HepG2 (cell line): ENCODE measurements at regions not wholly inside any gene's neighbourhood (a gene's known extent, or its start where the extent isn't known, plus 50 kb on each side); places are given as distances from the start of the nearest gene placed in this dataset.

Experiments used
- ATAC-seq: fragments of 200-7000 bp; cut with Tn5 transposase; 3 replicates; pipeline ENCODE4 v1.9.1; 2020; ENCODE audit warnings: mild to moderate bottlenecking, moderate library complexity
- BruUV-seq: library from RNA; stranded (reverse); fragments of 400-500 nt; replicated peaks from 2 replicates; lab custom pipeline; 2021; lab: Mats Ljungman, UMichigan
- CTCF ChIA-PET: fragments of 300-600 bp; formaldehyde crosslinking; extraction: SDS; loops from one replicate; lab custom pipeline; 2021; ENCODE audit warnings: low total read pairs, inconsistent platforms, low intra/inter-chr PET ratio; lab: Yijun Ruan, JAX
- POLR2A ChIA-PET: fragments of 350-600 bp; sonication (Branson Sonifier 250); formaldehyde crosslinking; loops from one replicate; lab custom pipeline; 2020; ENCODE audit warnings: antibody characterized with exemption, inconsistent platforms; lab: Yijun Ruan, JAX
- DNase-seq: peaks from one replicate; pipeline ENCODE4 v3.0.0-alpha.2; 2015; ENCODE audit warnings: low spot score
- FAIRE-seq: peaks from 3 replicates; lab custom pipeline; 2011; peaks lifted over from hg19 to GRCh38; lab: Jason Lieb, UNC
- H2AFZ ChIP-seq: one replicate; pipeline ENCODE4 v1.6.1; 2011; ENCODE audit warnings: low read length, inconsistent platforms
- H3K27ac ChIP-seq: fragments of 300-600 bp; 3 replicates; pipeline ENCODE4 v1.8.0; 2011; ENCODE audit warnings: mixed run types, mild to moderate bottlenecking, mixed read lengths, low read length, inconsistent platforms; ENCODE audit not compliant: insufficient read depth; ENCODE audit errors: extremely low read length
- H3K27me3 ChIP-seq, 2 experiments: fragments of 200-600 bp in 1 of 2; 2 replicates in 1 of 2; 3 replicates in 1 of 2; pipeline versions ENCODE4 v1.6.0 to v1.8.0; 2011; ENCODE audit warnings: low read length in 2 of 2, mild to moderate bottlenecking in 2 of 2, moderate library complexity in 2 of 2, inconsistent platforms in 1 of 2; ENCODE audit not compliant: insufficient read depth in 2 of 2, control insufficient read depth in 1 of 2
- H3K36me3 ChIP-seq, 2 experiments: fragments of 200-600 bp in 1 of 2; replicated peaks in 1 of 2; 2 replicates in 1 of 2; 3 replicates in 1 of 2; pipeline versions ENCODE4 v1.5.1 to v1.8.0; 2011; ENCODE audit warnings: low read length in 2 of 2, inconsistent platforms in 1 of 2; ENCODE audit not compliant: insufficient read depth in 2 of 2, control insufficient read depth in 1 of 2
- H3K4me1 ChIP-seq: 2 replicates; pipeline ENCODE4 v1.5.1; 2012; ENCODE audit warnings: low read length, inconsistent platforms; ENCODE audit not compliant: insufficient read depth
- H3K4me2 ChIP-seq: 2 replicates; pipeline ENCODE4 v1.6.0; 2011; ENCODE audit warnings: low read depth, low read length, inconsistent platforms
- H3K4me3 ChIP-seq, 3 experiments: fragments of 200-600 bp in 1 of 3; sonication (generic), shearing (Covaris generic) in 1 of 3; replicated peaks in 1 of 3; 2 replicates each; pipeline ENCODE4 v1.5.1; 2011 to 2016; ENCODE audit warnings: low read length in 3 of 3, inconsistent platforms in 2 of 3, low read depth in 2 of 3, mild to moderate bottlenecking in 2 of 3, control low read depth in 1 of 3, mixed read lengths in 1 of 3; ENCODE audit not compliant: insufficient read depth in 1 of 3
- H3K79me2 ChIP-seq: one replicate; pipeline ENCODE4 v1.6.1; 2011; ENCODE audit warnings: low read length, inconsistent platforms; ENCODE audit not compliant: insufficient read depth
- H3K9ac ChIP-seq: 2 replicates; pipeline ENCODE4 v1.6.0; 2011; ENCODE audit warnings: mild to moderate bottlenecking, low read depth, low read length, inconsistent platforms; ENCODE audit not compliant: insufficient read depth
- H3K9me3 ChIP-seq: 2 replicates; pipeline ENCODE4 v1.5.1; 2012; ENCODE audit warnings: mild to moderate bottlenecking, low read length
- H4K20me1 ChIP-seq: 2 replicates; pipeline ENCODE4 v1.6.0; 2011; ENCODE audit warnings: inconsistent platforms, mild to moderate bottlenecking, low read length, moderate library complexity; ENCODE audit not compliant: insufficient read depth
- ATRX ChIP-seq: sonication (generic); formaldehyde crosslinking; IDR thresholded peaks from 2 replicates; pipeline ENCODE4 v1.4.0; 2020; ENCODE audit warnings: missing genetic modification reagents, borderline replicate concordance
- CBFB ChIP-seq: sonication (generic); formaldehyde crosslinking; IDR thresholded peaks from 2 replicates; pipeline ENCODE4 v1.4.0; 2020; ENCODE audit warnings: missing genetic modification reagents
- YEATS2 ChIP-seq: sonication (generic); formaldehyde crosslinking; IDR thresholded peaks from 2 replicates; pipeline ENCODE4 v1.4.0; 2020; ENCODE audit warnings: missing genetic modification reagents, borderline replicate concordance
- ZFP41 ChIP-seq: sonication (generic); formaldehyde crosslinking; IDR thresholded peaks from 2 replicates; pipeline ENCODE4 v1.4.0; 2020; ENCODE audit warnings: mild to moderate bottlenecking, missing genetic modification reagents, borderline replicate concordance
- ZFP90 ChIP-seq: sonication (generic); formaldehyde crosslinking; IDR thresholded peaks from 2 replicates; pipeline ENCODE4 v1.8.0; 2022; ENCODE audit warnings: missing genetic modification reagents, mild to moderate bottlenecking, inconsistent platforms, borderline replicate concordance
- ZNF644 ChIP-seq: IDR thresholded peaks from 2 replicates; pipeline ENCODE4 v1.6.1; 2016; ENCODE audit warnings: low read depth
- WGBS: methylation state at CpG from one replicate; pipeline ENCODE4 v1.1.6; 2017; ENCODE audit warnings: low lambda C conversion rate; 5-methylcytosine and 5-hydroxymethylcytosine counted together
- in situ Hi-C: cut with HindIII; loops from 2 replicates; pipeline ENCODE4 v1.10.0; 2017; ENCODE audit warnings: low pct_unique_long_range_greater_than_20kb; ENCODE audit not compliant: extremely low pct_ligation_motif_present
- intact Hi-C: fragments of 100-400 bp; cut with micrococcal nuclease; formaldehyde crosslinking; loops from one replicate; pipeline ENCODE4 v1.10.0; 2022; ENCODE audit not compliant: unreplicated experiment
- TF ChIP-seq, protein P1 (sequence below): sonication (generic); IDR thresholded peaks from 2 replicates; pipeline ENCODE4 v1.6.1; 2016; ENCODE audit warnings: low read depth, borderline replicate concordance
- TF ChIP-seq, protein P2 (sequence below): sonication (generic); formaldehyde crosslinking; IDR thresholded peaks from 2 replicates; pipeline ENCODE4 v1.5.0; 2020; ENCODE audit warnings: missing genetic modification reagents, mild to moderate bottlenecking, borderline replicate concordance
- TF ChIP-seq, protein P3 (sequence below): conservative IDR thresholded peaks from 2 replicates; pipeline ENCODE4 v1.6.1; 2018; ENCODE audit warnings: missing genetic modification reagents
- TF ChIP-seq, protein P4 (sequence below): sonication (generic); formaldehyde crosslinking; IDR thresholded peaks from 2 replicates; pipeline ENCODE4 v1.8.1; 2022; ENCODE audit warnings: mild to moderate bottlenecking, missing genetic modification reagents

DNA sequence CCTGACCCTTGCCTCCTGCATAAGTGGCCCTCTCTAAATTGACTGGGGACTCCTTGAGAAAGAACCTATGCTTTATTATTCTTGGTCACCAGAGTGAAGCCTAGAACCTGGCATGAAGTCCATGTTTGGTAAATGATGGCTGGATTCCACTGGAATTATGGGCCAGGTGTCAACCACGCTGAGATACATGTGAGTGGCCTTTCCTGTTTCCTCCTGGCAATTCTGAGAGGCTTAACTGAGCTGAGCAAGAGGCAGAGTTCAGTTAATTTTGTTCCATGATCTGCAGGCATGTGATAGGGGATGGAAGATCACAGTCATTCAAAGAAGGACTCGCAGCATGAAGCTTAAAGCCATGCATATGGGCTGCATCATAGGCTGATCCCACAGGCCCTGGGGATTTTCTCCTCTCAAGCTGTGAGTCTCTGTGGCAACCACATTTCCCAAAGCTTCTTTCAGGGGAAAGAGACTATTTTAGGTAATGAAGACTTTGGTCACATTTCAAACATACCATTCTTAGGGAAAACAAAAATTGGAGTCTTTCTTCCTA lies 69.4 kb upstream of the CLNK start:
- WGBS = 0% methylated on average over 2 of the region's 2 CpGs
- Histone ChIP-seq H3K9me3 (no peaks in the 10 kb centered on the region), H3K36me3 (no peaks in the 10 kb centered on the region), H2AFZ (no peak overlapping the region), H3K4me2 (no peak overlapping the region), H3K79me2 (no peaks in the 10 kb centered on the region), H3K9ac (no peak overlapping the region), H3K27ac (no peak overlapping the region), H4K20me1 (no peaks in the 10 kb centered on the region), H3K27me3 (no peaks in the 10 kb centered on the region), H3K4me1 (no peaks in the 10 kb centered on the region), H3K4me3 (no peak overlapping the region)
- TF ChIP-seq, protein P1, sequence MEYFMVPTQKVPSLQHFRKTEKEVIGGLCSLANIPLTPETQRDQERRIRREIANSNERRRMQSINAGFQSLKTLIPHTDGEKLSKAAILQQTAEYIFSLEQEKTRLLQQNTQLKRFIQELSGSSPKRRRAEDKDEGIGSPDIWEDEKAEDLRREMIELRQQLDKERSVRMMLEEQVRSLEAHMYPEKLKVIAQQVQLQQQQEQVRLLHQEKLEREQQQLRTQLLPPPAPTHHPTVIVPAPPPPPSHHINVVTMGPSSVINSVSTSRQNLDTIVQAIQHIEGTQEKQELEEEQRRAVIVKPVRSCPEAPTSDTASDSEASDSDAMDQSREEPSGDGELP = no peak
- TF ChIP-seq YEATS2 (CRISPR knock-in tag) (no peak), ATRX (no peak), CBFB (CRISPR knock-in tag) (no peak), ZNF644 (CRISPR knock-in tag) (no peak), ZFP90 (CRISPR knock-in tag) (no peak), ZFP41 (CRISPR knock-in tag) (no peak)
- TF ChIP-seq, protein P2, sequence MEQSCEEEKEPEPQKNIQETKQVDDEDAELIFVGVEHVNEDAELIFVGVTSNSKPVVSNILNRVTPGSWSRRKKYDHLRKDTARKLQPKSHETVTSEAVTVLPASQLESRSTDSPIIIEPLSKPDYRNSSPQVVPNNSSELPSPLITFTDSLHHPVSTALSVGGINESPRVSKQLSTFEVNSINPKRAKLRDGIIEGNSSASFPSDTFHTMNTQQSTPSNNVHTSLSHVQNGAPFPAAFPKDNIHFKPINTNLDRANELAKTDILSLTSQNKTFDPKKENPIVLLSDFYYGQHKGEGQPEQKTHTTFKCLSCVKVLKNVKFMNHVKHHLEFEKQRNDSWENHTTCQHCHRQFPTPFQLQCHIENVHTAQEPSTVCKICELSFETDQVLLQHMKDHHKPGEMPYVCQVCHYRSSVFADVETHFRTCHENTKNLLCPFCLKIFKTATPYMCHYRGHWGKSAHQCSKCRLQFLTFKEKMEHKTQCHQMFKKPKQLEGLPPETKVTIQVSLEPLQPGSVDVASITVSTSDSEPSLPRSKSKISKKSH (CRISPR knock-in tag) = no peak
- TF ChIP-seq, protein P3, sequence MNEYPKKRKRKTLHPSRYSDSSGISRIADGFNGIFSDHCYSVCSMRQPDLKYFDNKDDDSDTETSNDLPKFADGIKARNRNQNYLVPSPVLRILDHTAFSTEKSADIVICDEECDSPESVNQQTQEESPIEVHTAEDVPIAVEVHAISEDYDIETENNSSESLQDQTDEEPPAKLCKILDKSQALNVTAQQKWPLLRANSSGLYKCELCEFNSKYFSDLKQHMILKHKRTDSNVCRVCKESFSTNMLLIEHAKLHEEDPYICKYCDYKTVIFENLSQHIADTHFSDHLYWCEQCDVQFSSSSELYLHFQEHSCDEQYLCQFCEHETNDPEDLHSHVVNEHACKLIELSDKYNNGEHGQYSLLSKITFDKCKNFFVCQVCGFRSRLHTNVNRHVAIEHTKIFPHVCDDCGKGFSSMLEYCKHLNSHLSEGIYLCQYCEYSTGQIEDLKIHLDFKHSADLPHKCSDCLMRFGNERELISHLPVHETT = no peak
- TF ChIP-seq, protein P4, sequence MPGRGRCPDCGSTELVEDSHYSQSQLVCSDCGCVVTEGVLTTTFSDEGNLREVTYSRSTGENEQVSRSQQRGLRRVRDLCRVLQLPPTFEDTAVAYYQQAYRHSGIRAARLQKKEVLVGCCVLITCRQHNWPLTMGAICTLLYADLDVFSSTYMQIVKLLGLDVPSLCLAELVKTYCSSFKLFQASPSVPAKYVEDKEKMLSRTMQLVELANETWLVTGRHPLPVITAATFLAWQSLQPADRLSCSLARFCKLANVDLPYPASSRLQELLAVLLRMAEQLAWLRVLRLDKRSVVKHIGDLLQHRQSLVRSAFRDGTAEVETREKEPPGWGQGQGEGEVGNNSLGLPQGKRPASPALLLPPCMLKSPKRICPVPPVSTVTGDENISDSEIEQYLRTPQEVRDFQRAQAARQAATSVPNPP (CRISPR knock-in tag) = no peak
- BruUV-seq = no TSS peak
- DNase-seq = no peak
- intact Hi-C loops = no loop called here
- CTCF ChIA-PET = no interaction called here
- ATAC-seq = no peak
- POLR2A ChIA-PET = no interaction called here
- no peak for FAIRE-seq
- in situ Hi-C loops = no loop called here
